K562 (cell line): ENCODE measurements at regions not wholly inside any gene's neighbourhood (a gene's known extent, or its start where the extent isn't known, plus 50 kb on each side); places are given as distances from the start of the nearest gene placed in this dataset.

Experiments
- ATAC-seq: fragments of 200-7000 bp; cut with Tn5 transposase; 3 replicates; pipeline ENCODE4 v1.9.1; 2020; ENCODE audit warnings: moderate library complexity
- BruUV-seq: library from RNA; stranded (reverse); fragments of 400-500 nt; replicated peaks from 2 replicates; lab custom pipeline; 2021; lab: Mats Ljungman, UMichigan
- CTCF ChIA-PET: fragments of 300-600 bp; formaldehyde crosslinking; extraction: SDS; loops from one replicate; lab custom pipeline; 2021; ENCODE audit warnings: low intra/inter-chr PET ratio; lab: Yijun Ruan, JAX
- POLR2A ChIA-PET: fragments of 300-600, 350-650 bp; sonication (Branson Sonifier 250); formaldehyde crosslinking; extraction: SDS; loops from one replicate; lab custom pipeline; 2021; ENCODE audit warnings: antibody characterized with exemption, inconsistent platforms; lab: Yijun Ruan, JAX
- DNase-seq, 4 experiments: peaks; one replicate each; pipeline versions ENCODE4 v3.0.0 to v3.0.0-alpha.2; 2011 to 2018; ENCODE audit warnings: low spot score in 3 of 4, mixed read lengths in 3 of 4; ENCODE audit errors: extremely low read depth in 1 of 4
- FAIRE-seq: peaks from 2 replicates; lab custom pipeline; 2011; peaks lifted over from hg19 to GRCh38; lab: Jason Lieb, UNC
- H2AFZ ChIP-seq: 2 replicates; pipeline ENCODE4 v1.6.0; 2011; ENCODE audit warnings: low read depth, low read length, control low read depth, inconsistent platforms
- H3K27ac ChIP-seq: fragments of 200-600 bp; 3 replicates; pipeline ENCODE4 v1.8.0; 2011; ENCODE audit warnings: low read depth, mild to moderate bottlenecking, control low read depth, inconsistent platforms, low read length, moderate library complexity, mixed read lengths; ENCODE audit errors: extremely low read depth
- H3K27me3 ChIP-seq, 2 experiments: fragments of 300-600 bp in 1 of 2; 2 replicates in 1 of 2; 3 replicates in 1 of 2; pipeline versions ENCODE4 v1.6.0 to v1.8.0; 2011; ENCODE audit warnings: inconsistent platforms in 2 of 2, low read length in 2 of 2, mild to moderate bottlenecking in 1 of 2, mixed read lengths in 1 of 2, moderate library complexity in 1 of 2; ENCODE audit not compliant: control insufficient read depth in 2 of 2, insufficient read depth in 2 of 2
- H3K36me3 ChIP-seq: fragments of 300-600 bp; 3 replicates; pipeline ENCODE4 v1.8.0; 2011; ENCODE audit warnings: mild to moderate bottlenecking, low read length, inconsistent platforms; ENCODE audit not compliant: control insufficient read depth, insufficient read depth
- H3K4me1 ChIP-seq, 2 experiments: fragments of 200-600 bp in 1 of 2; replicated peaks in 1 of 2; 2 replicates in 1 of 2; 3 replicates in 1 of 2; pipeline versions ENCODE4 v1.5.1 to v1.8.0; 2011; ENCODE audit warnings: inconsistent platforms in 2 of 2, low read length in 2 of 2, mild to moderate bottlenecking in 1 of 2, mixed read lengths in 1 of 2, moderate library complexity in 1 of 2; ENCODE audit not compliant: control insufficient read depth in 2 of 2, insufficient read depth in 2 of 2
- H3K4me2 ChIP-seq: 2 replicates; pipeline ENCODE4 v1.6.1; 2011; ENCODE audit warnings: low read length, control low read depth, inconsistent platforms, mixed read lengths; ENCODE audit not compliant: insufficient read depth
- H3K4me3 ChIP-seq: fragments of 200-600 bp; sonication (generic), shearing (Covaris generic); 2 replicates; pipeline ENCODE4 v1.5.1; 2016; ENCODE audit warnings: control low read depth, inconsistent platforms
- H3K79me2 ChIP-seq: fragments of 200-600 bp; 3 replicates; pipeline ENCODE4 v1.8.0; 2011; ENCODE audit warnings: low read length, inconsistent platforms; ENCODE audit not compliant: control insufficient read depth, insufficient read depth
- H3K9ac ChIP-seq, 2 experiments: 2 replicates each; pipeline versions ENCODE4 v1.6.0 to v1.6.1; 2011; ENCODE audit warnings: low read depth in 2 of 2, low read length in 2 of 2, control low read depth in 1 of 2, inconsistent platforms in 1 of 2, mild to moderate bottlenecking in 1 of 2, mixed read lengths in 1 of 2; ENCODE audit not compliant: insufficient read depth in 1 of 2
- H3K9me1 ChIP-seq: one replicate; pipeline ENCODE4 v1.6.0; 2011; ENCODE audit warnings: inconsistent platforms, mild to moderate bottlenecking, low read length, moderate library complexity; ENCODE audit not compliant: control insufficient read depth, insufficient read depth
- H3K9me3 ChIP-seq: replicated peaks from 2 replicates; pipeline ENCODE4 v1.5.1; 2011; ENCODE audit warnings: low read depth, low read length, inconsistent platforms; ENCODE audit not compliant: control insufficient read depth, insufficient read depth
- H4K20me1 ChIP-seq: replicated peaks from 2 replicates; pipeline ENCODE4 v1.6.1; 2011; ENCODE audit warnings: low read length, inconsistent platforms, mixed read lengths; ENCODE audit not compliant: control insufficient read depth, insufficient read depth
- ATF1 ChIP-seq, 2 experiments: fragments of 450-650 bp in 1 of 2; IDR thresholded peaks; 2 replicates each; pipeline ENCODE4 v1.6.1; 2016; ENCODE audit warnings: missing compliant biosample characterization in 1 of 2, missing genetic modification characterization in 1 of 2
- ELF2 ChIP-seq: fragments of 250-450 bp; sonication (Bioruptor Pico); IDR thresholded peaks from 2 replicates; pipeline ENCODE4 v1.5.0; 2021; ENCODE audit warnings: mild to moderate bottlenecking
- HDAC1 ChIP-seq, 2 experiments: fragments of 450-650 bp; IDR thresholded peaks; 2 replicates each; pipeline ENCODE4 v1.6.1; 2016 to 2017; ENCODE audit warnings: inconsistent platforms in 1 of 2, mild to moderate bottlenecking in 1 of 2, moderate library complexity in 1 of 2
- HSF4 ChIP-seq: fragments of 250-450 bp; sonication (Bioruptor Pico); IDR thresholded peaks from 2 replicates; pipeline ENCODE4 v2.1.2; 2022; ENCODE audit warnings: mild to moderate bottlenecking, moderate library complexity, borderline replicate concordance
- MTA1 ChIP-seq: fragments of 450-650 bp; IDR thresholded peaks from 2 replicates; pipeline ENCODE4 v1.6.1; 2017; ENCODE audit warnings: borderline replicate concordance
- NFIX ChIP-seq: fragments of 250-450 bp; sonication (Bioruptor Pico); IDR thresholded peaks from 2 replicates; pipeline ENCODE4 v1.4.0; 2020; ENCODE audit warnings: low read depth, mild to moderate bottlenecking, moderate library complexity
- RB1 ChIP-seq: fragments of 450-650 bp; IDR thresholded peaks from 2 replicates; pipeline ENCODE4 v1.6.1; 2017; ENCODE audit warnings: low read depth, mild to moderate bottlenecking
- SMAD4 ChIP-seq: fragments of 250-450 bp; sonication (Bioruptor Pico); conservative IDR thresholded peaks from 2 replicates; pipeline ENCODE4 v1.8.0; 2021; ENCODE audit warnings: inconsistent platforms, mild to moderate bottlenecking, moderate library complexity
- SOX6 ChIP-seq: fragments of 450-650 bp; IDR thresholded peaks from 2 replicates; pipeline ENCODE4 v1.6.1; 2014; ENCODE audit warnings: mild to moderate bottlenecking
- TCFL5 ChIP-seq: fragments of 250-450 bp; sonication (Bioruptor Pico); conservative IDR thresholded peaks from 2 replicates; pipeline ENCODE4 v1.6.1; 2021; ENCODE audit warnings: mild to moderate bottlenecking, moderate library complexity, matching md5 sums
- U2AF2 ChIP-seq: fragments of 200-400 bp; formaldehyde crosslinking; optimal IDR thresholded peaks from 2 replicates; pipeline ENCODE3; 2017; ENCODE audit warnings: low read depth, mild to moderate bottlenecking, low read length
- ZFP30 ChIP-seq: fragments of 250-450 bp; sonication (Bioruptor Pico); IDR thresholded peaks from 2 replicates; pipeline ENCODE4 v1.8.0; 2022; ENCODE audit warnings: moderate library complexity, mild to moderate bottlenecking, inconsistent platforms, borderline replicate concordance
- ZFP91 ChIP-seq: sonication (generic); formaldehyde crosslinking; IDR thresholded peaks from 2 replicates; pipeline ENCODE4 v1.8.0; 2022; ENCODE audit warnings: mild to moderate bottlenecking, missing genetic modification reagents
- ZNF134 ChIP-seq: fragments of 250-450 bp; sonication (Bioruptor Pico); conservative IDR thresholded peaks from 2 replicates; pipeline ENCODE4 v1.4.0; 2020
- ZNF224 ChIP-seq: sonication (generic); formaldehyde crosslinking; IDR thresholded peaks from 2 replicates; pipeline ENCODE4 v1.8.0; 2022; ENCODE audit warnings: mild to moderate bottlenecking, missing genetic modification reagents
- ZNF41 ChIP-seq: fragments of 250-450 bp; sonication (Bioruptor Pico); conservative IDR thresholded peaks from 2 replicates; pipeline ENCODE4 v1.4.0; 2020; ENCODE audit warnings: mild to moderate bottlenecking
- ZNF431 ChIP-seq: sonication (generic); formaldehyde crosslinking; IDR thresholded peaks from 2 replicates; pipeline ENCODE4 v1.8.0; 2022; ENCODE audit warnings: mild to moderate bottlenecking, missing genetic modification reagents
- WGBS: fragments of 100-300 bp; shearing (Covaris generic); methylation state at CpG from one replicate; pipeline ENCODE4 v1.1.6; 2016; ENCODE audit warnings: low coverage, mixed read lengths; ENCODE audit not compliant: insufficient coverage; ENCODE audit errors: missing lambda C conversion rate; 5-methylcytosine and 5-hydroxymethylcytosine counted together
- in situ Hi-C: fragments of 300-500 bp; cut with MboI; formaldehyde crosslinking; loops from 4 replicates; pipeline ENCODE4 v1.15.0; 2018; ENCODE audit warnings: inconsistent platforms, mixed read lengths
- intact Hi-C: fragments of 100-400 bp; cut with micrococcal nuclease; formaldehyde crosslinking; loops from 2 replicates; pipeline ENCODE4 v1.14.2; 2022
- TF ChIP-seq, protein P1 (sequence below): sonication (generic); formaldehyde crosslinking; IDR thresholded peaks from 2 replicates; pipeline ENCODE4 v1.8.0; 2023; ENCODE audit warnings: mild to moderate bottlenecking, missing genetic modification reagents
- TF ChIP-seq, protein P2 (sequence below): fragments of 450-650 bp; IDR thresholded peaks from 2 replicates; pipeline ENCODE4 v1.6.1; 2016; ENCODE audit warnings: low read depth, mild to moderate bottlenecking, moderate library complexity

DNA sequence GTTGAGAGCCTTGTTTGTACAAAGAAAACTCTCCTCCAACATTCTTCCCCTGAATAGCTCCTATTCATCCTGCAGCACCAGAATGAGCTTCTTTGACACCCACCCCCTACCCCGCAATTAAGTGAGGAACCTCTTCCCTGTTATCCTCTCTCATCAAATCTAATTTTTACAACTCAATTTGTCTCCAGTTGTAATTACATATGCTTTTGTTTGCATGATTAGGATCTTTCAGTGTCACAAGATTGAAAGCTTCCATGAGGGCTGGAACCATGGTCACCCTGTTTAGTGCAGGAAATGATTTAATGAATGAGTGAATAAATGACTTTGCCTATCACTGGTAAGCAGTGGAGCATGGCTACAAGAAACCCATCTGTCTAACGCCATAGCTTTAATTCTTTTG lies 334.6 kb upstream of the KLHL29 start (continued):
- TF ChIP-seq, protein P1, sequence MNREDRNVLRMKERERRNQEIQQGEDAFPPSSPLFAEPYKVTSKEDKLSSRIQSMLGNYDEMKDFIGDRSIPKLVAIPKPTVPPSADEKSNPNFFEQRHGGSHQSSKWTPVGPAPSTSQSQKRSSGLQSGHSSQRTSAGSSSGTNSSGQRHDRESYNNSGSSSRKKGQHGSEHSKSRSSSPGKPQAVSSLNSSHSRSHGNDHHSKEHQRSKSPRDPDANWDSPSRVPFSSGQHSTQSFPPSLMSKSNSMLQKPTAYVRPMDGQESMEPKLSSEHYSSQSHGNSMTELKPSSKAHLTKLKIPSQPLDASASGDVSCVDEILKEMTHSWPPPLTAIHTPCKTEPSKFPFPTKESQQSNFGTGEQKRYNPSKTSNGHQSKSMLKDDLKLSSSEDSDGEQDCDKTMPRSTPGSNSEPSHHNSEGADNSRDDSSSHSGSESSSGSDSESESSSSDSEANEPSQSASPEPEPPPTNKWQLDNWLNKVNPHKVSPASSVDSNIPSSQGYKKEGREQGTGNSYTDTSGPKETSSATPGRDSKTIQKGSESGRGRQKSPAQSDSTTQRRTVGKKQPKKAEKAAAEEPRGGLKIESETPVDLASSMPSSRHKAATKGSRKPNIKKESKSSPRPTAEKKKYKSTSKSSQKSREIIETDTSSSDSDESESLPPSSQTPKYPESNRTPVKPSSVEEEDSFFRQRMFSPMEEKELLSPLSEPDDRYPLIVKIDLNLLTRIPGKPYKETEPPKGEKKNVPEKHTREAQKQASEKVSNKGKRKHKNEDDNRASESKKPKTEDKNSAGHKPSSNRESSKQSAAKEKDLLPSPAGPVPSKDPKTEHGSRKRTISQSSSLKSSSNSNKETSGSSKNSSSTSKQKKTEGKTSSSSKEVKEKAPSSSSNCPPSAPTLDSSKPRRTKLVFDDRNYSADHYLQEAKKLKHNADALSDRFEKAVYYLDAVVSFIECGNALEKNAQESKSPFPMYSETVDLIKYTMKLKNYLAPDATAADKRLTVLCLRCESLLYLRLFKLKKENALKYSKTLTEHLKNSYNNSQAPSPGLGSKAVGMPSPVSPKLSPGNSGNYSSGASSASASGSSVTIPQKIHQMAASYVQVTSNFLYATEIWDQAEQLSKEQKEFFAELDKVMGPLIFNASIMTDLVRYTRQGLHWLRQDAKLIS (CRISPR knock-in tag): no peak
- TF ChIP-seq ELF2 (CRISPR knock-in tag) (no peak), SMAD4 (no peak), ZNF134 (CRISPR knock-in tag) (no peak), ZFP91 (CRISPR knock-in tag) (no peak), ZNF431 (CRISPR knock-in tag) (no peak)

DNA sequence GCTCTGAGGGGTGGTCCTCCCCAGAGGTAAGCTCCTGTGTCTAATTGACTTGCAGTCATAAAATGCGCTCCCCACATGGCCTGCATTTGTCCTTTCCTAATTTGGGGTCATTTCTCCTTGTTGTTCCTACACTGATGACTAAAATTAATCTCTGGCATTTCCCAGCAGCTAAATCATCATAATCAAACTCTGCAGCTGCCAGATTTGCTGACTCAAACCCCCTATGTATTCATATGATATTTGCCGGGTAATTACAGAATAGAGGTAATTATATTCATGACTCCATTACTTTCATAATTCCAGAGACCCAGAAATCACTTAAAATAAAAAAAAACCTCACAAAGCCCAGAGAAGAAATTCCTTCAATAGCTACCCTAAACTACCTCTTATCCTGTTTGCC lies 331.4 kb upstream of the KLHL29 start:
- ATAC-seq (no peak), DNase-seq (no peak)
- TF ChIP-seq U2AF2: no peak
- TF ChIP-seq SOX6: no peak
- TF ChIP-seq, protein P2, sequence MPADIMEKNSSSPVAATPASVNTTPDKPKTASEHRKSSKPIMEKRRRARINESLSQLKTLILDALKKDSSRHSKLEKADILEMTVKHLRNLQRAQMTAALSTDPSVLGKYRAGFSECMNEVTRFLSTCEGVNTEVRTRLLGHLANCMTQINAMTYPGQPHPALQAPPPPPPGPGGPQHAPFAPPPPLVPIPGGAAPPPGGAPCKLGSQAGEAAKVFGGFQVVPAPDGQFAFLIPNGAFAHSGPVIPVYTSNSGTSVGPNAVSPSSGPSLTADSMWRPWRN: no peak
- TF ChIP-seq ZFP30: no peak
- no peak for TF ChIP-seq RB1
- no peak for TF ChIP-seq ZNF41 (CRISPR knock-in tag)
- TF ChIP-seq ZNF224 (CRISPR knock-in tag): no peak
- no peak for TF ChIP-seq TCFL5 (CRISPR knock-in tag)
- TF ChIP-seq ATF1 (CRISPR knock-in tag; IDR thresholded peaks at IDR 0.05): no peak
- TF ChIP-seq ATF1 (tag; IDR thresholded peaks at IDR 0.05): no peak
- no peak for TF ChIP-seq HDAC1 (IDR thresholded peaks at IDR 0.05)
- TF ChIP-seq HSF4 (CRISPR knock-in tag): no peak
- no peak for TF ChIP-seq MTA1
- no peak for TF ChIP-seq NFIX (CRISPR knock-in tag)

More for the DNA sequence above, 331.4 kb upstream of the KLHL29 start:
- no TSS peak for BruUV-seq
- Histone ChIP-seq H3K4me3 (no peak overlapping the region), H3K9me1 (no peaks in the 10 kb centered on the region), H3K27me3 (no peaks in the 10 kb centered on the region), H2AFZ (no peak overlapping the region), H3K9me3 (no peaks in the 10 kb centered on the region), H3K9ac (no peak overlapping the region), H3K79me2 (no peaks in the 10 kb centered on the region), H4K20me1 (no peaks in the 10 kb centered on the region), H3K4me1 (no peaks in the 10 kb centered on the region), H3K27ac (no peak overlapping the region), H3K4me2 (no peak overlapping the region), H3K36me3 (no peaks in the 10 kb centered on the region)
- in situ Hi-C loops: no loop called here
- FAIRE-seq: no peak
- WGBS: 7% methylated on average over 2 of the region's 2 CpGs
- intact Hi-C loops: no loop called here
- ChIA-PET CTCF (no interaction called here), POLR2A (no interaction called here)
